ENCODE measurements at regions not wholly inside any gene's neighbourhood (a gene's known extent, or its start where the extent isn't known, plus 50 kb on each side); places are given as distances from the start of the nearest gene placed in this dataset.

- RAD21 ChIA-PET (ENCODE audit: unreplicated experiment), result no interaction called here
- Histone ChIP-seq H3K27me3 (replicated peaks in 1 of 2; ENCODE audit: control insufficient read depth in 2 of 2, insufficient read depth in 2 of 2, low read length in 1 of 2) (no peaks in the 10 kb centered on the region), H4K20me1 (ENCODE audit: control insufficient read depth, insufficient read depth) (no peaks in the 10 kb centered on the region), H3K4me3 (no peak overlapping the region), H3K9ac (ENCODE audit: control insufficient read depth, insufficient read depth, low read length) (no peak overlapping the region), H3K9me3 (replicated peaks; ENCODE audit: control insufficient read depth, insufficient read depth, low read length) (no peaks in the 10 kb centered on the region), H3K36me3 (ENCODE audit: control insufficient read depth in 2 of 2, insufficient read depth in 2 of 2, low read length in 1 of 2) (no peaks in the 10 kb centered on the region), H3K4me2 (ENCODE audit: control insufficient read depth, insufficient read depth) (no peak overlapping the region), H3K79me2 (ENCODE audit: control insufficient read depth, insufficient read depth, low read length) (no peaks in the 10 kb centered on the region), H2AFZ (ENCODE audit: control insufficient read depth, low read depth, low read length) (no peak overlapping the region), H3K27ac (ENCODE audit: control insufficient read depth, insufficient read depth) (no peak overlapping the region), H3K4me1 (ENCODE audit: control insufficient read depth, insufficient read depth, low read length) (no peaks in the 10 kb centered on the region)
- SMC1A ChIA-PET (ENCODE audit: uncharacterized antibody, unreplicated experiment), result interaction anchor here (0.6 to 1.6 kb wide), 3 partner anchors 8 to 476 kb away, joined by 3 to 4 read pairs (median 3); no protein-coding TSS in a partner anchor
- BruUV-seq (replicated peaks), result no TSS peak
- CTCF ChIA-PET, result interaction anchor here (2.6 kb wide), 1 partner anchor 9 kb away, joined by 20 read pairs; no protein-coding TSS in a partner anchor
- in situ Hi-C loops (cut with MboI), result no loop called here
- ATAC-seq, result no peak
- TF ChIP-seq ATF7 (IDR thresholded peaks at IDR 0.05; ENCODE audit: low read depth) (no peak), IRF4 (IDR thresholded peaks at IDR 0.05; ENCODE audit: low read depth, low read length) (no peak), ELK1 (IDR thresholded peaks at IDR 0.05; ENCODE audit: low read depth, low read length) (no peak), NR2C1 (IDR thresholded peaks at IDR 0.05) (no peak)
- FAIRE-seq, result no peak
- intact Hi-C loops (cut with micrococcal nuclease; ENCODE audit: unreplicated experiment), result no loop called here
- WGBS (ENCODE audit: insufficient coverage, insufficient replicate concordance, low lambda C conversion rate, missing lambda C conversion rate), result 22% methylated on average over 3 of the region's 3 CpGs
- no peak for DNase-seq (ENCODE audit: low read depth, low spot score)
- POLR2A ChIA-PET, result interaction anchor here (0.6 kb wide), 1 partner anchor 64 kb away, joined by 3 read pairs; no protein-coding TSS in a partner anchor
Measured at GRCh38 chr3:25041871-25042584, 386.0 kb upstream of the RARB start.

DNA sequence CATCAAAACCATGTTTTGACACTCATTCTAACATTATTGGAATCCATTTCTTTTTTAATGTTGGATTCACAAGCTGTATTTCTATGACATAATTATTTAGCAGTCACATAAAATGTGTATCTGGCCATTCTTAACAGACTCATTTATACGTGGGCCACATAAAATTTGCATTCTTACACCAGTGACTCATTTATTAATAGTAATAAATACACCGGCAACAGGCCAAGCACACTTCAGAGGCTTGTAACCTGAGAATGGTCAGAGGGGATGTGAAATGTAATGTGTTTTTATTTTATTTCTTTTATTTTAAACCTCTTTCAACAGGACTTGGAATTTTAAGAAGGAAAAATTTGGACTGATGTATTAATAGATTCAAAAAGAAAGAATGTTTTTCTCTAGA, 384.9 kb upstream of the RARB start:
- H3K4me1 ChIP-seq (ENCODE audit: control insufficient read depth, insufficient read depth, low read length), result no peaks in the 10 kb centered on the region

More for the DNA sequence above, 384.9 kb upstream of the RARB start:
- no peaks in the 10 kb centered on the region for H3K27me3 ChIP-seq (replicated peaks in 1 of 2; ENCODE audit: control insufficient read depth in 2 of 2, insufficient read depth in 2 of 2, low read length in 1 of 2)
- TF ChIP-seq MXI1 (IDR thresholded peaks at IDR 0.05; ENCODE audit: low read depth, low read length), result no peak
- no peak overlapping the region for H2AFZ ChIP-seq (ENCODE audit: control insufficient read depth, low read depth, low read length)
- H3K4me2 ChIP-seq (ENCODE audit: control insufficient read depth, insufficient read depth), result no peak overlapping the region
- SMC1A ChIA-PET (ENCODE audit: uncharacterized antibody, unreplicated experiment), result interaction anchor here (1.3 to 1.5 kb wide), 2 partner anchors 9 to 475 kb away, joined by 3 read pairs; no protein-coding TSS in a partner anchor
- no peak overlapping the region for H3K9ac ChIP-seq (ENCODE audit: control insufficient read depth, insufficient read depth, low read length)
- no peaks in the 10 kb centered on the region for H3K9me3 ChIP-seq (replicated peaks; ENCODE audit: control insufficient read depth, insufficient read depth, low read length)
- CTCF ChIA-PET, result interaction anchor here (1.0 to 2.6 kb wide), 2 partner anchors 8 to 10 kb away, joined by 3 to 20 read pairs; no protein-coding TSS in a partner anchor
- FAIRE-seq (no peak), DNase-seq (ENCODE audit: low read depth, low spot score) (no peak), ATAC-seq (no peak)
- no peak overlapping the region for H3K4me3 ChIP-seq
- H3K79me2 ChIP-seq (ENCODE audit: control insufficient read depth, insufficient read depth, low read length), result no peaks in the 10 kb centered on the region
- no peak overlapping the region for H3K27ac ChIP-seq (ENCODE audit: control insufficient read depth, insufficient read depth)
- POLR2A ChIA-PET, result no interaction called here
- in situ Hi-C loops (cut with MboI), result no loop called here
- H3K36me3 ChIP-seq (ENCODE audit: control insufficient read depth in 2 of 2, insufficient read depth in 2 of 2, low read length in 1 of 2), result no peaks in the 10 kb centered on the region
- intact Hi-C loops (cut with micrococcal nuclease; ENCODE audit: unreplicated experiment), result no loop called here
- no TSS peak for BruUV-seq (replicated peaks)
- WGBS (ENCODE audit: insufficient coverage, insufficient replicate concordance, low lambda C conversion rate, missing lambda C conversion rate), result 22% methylated on average over 2 of the region's 2 CpGs
- H4K20me1 ChIP-seq (ENCODE audit: control insufficient read depth, insufficient read depth), result no peaks in the 10 kb centered on the region
- RAD21 ChIA-PET (ENCODE audit: unreplicated experiment), result no interaction called here

All from GM12878 (cell line).